UCSD-AML1 (cell line): ENCODE measurements at regions not wholly inside any gene's neighbourhood (a gene's known extent, or its start where the extent isn't known, plus 50 kb on each side); places are given as distances from the start of the nearest gene placed in this dataset.

ENCODE experiments used
- DNase-seq: peaks from one replicate; lab custom pipeline; 2025; ENCODE audit not compliant: unreplicated experiment; lab: John Stamatoyannopoulos, UW

- DNase-seq, result no peak
These were observed 1047.6 kb upstream of the ADGRL4 start for GRCh38 chr1:80054129-80054528.

GRCh38 chr1:80053613-80054012 lies 1047.1 kb upstream of the ADGRL4 start:
- DNase-seq, result no peak

GRCh38 chr1:80050523-80050922 lies 1044.0 kb upstream of the ADGRL4 start:
- DNase-seq, result no peak

GRCh38 chr1:80050085-80050484 lies 1043.6 kb upstream of the ADGRL4 start:
- no peak for DNase-seq

- no peak for DNase-seq
These were observed 1042.2 kb upstream of the ADGRL4 start for GRCh38 chr1:80048716-80049115.

GRCh38 chr1:80047791-80048190 lies 1041.3 kb upstream of the ADGRL4 start:
- no peak for DNase-seq

GRCh38 chr1:80044662-80045061 lies 1038.1 kb upstream of the ADGRL4 start:
- DNase-seq, result no peak

- DNase-seq, result no peak
These were observed 1030.3 kb upstream of the ADGRL4 start for GRCh38 chr1:80036690-80037432.

GRCh38 chr1:80023358-80023757 lies 1016.8 kb upstream of the ADGRL4 start:
- no peak for DNase-seq

- no peak for DNase-seq
These were observed 1015.4 kb upstream of the ADGRL4 start for GRCh38 chr1:80021891-80022290.

- DNase-seq, result peak; percentile 1
These were observed 1011.8 kb upstream of the ADGRL4 start for GRCh38 chr1:80018348-80018747.

GRCh38 chr1:80008934-80009333 lies 1002.4 kb upstream of the ADGRL4 start:
- no peak for DNase-seq

GRCh38 chr1:80003250-80003649 lies 996.7 kb upstream of the ADGRL4 start:
- DNase-seq, result no peak

GRCh38 chr1:79988401-79988800 lies 981.9 kb upstream of the ADGRL4 start:
- no peak for DNase-seq

GRCh38 chr1:79982211-79982610 lies 975.7 kb upstream of the ADGRL4 start:
- DNase-seq, result peak; percentile 9

- DNase-seq, result no peak
These were observed 975.0 kb upstream of the ADGRL4 start for GRCh38 chr1:79981481-79981880.

GRCh38 chr1:79979346-79979745 lies 972.8 kb upstream of the ADGRL4 start:
- DNase-seq, result no peak

- DNase-seq, result no peak
These were observed 969.8 kb upstream of the ADGRL4 start for GRCh38 chr1:79976287-79976686.

GRCh38 chr1:79974659-79975058 lies 968.1 kb upstream of the ADGRL4 start:
- no peak for DNase-seq

- DNase-seq, result no peak
These were observed 963.4 kb upstream of the ADGRL4 start for GRCh38 chr1:79969886-79970285.

- no peak for DNase-seq
These were observed 959.9 kb upstream of the ADGRL4 start for GRCh38 chr1:79966438-79966837.

- no peak for DNase-seq
These were observed 953.1 kb upstream of the ADGRL4 start for GRCh38 chr1:79959635-79960034.

GRCh38 chr1:79955966-79956365 lies 949.4 kb upstream of the ADGRL4 start:
- DNase-seq, result no peak
